Fibroblast of peridontal ligament (primary cell): ENCODE measurements at regions not wholly inside any gene's neighbourhood (a gene's known extent, or its start where the extent isn't known, plus 50 kb on each side); places are given as distances from the start of the nearest gene placed in this dataset.
"Not testable (repeated sequence)": the region's sequence is repeated elsewhere in the genome, so short reads cannot be mapped to it uniquely, and the experiment has no call there.

Experiments used
- DNase-seq: peaks from one replicate; pipeline ENCODE4 v3.0.0-alpha.2; 2010; ENCODE audit errors: extremely low read depth

GRCh38 chrY:12212394-12212793 is 488.6 kb upstream of the USP9Y start:
- no peak for DNase-seq

GRCh38 chrY:12215564-12216022 is 485.4 kb upstream of the USP9Y start:
- DNase-seq, result no peak

GRCh38 chrY:12230921-12231320 is 470.1 kb upstream of the USP9Y start:
- DNase-seq, result no peak

GRCh38 chrY:12236399-12236798 is 464.6 kb upstream of the USP9Y start:
- DNase-seq, result no peak

GRCh38 chrY:12240326-12240725 is 460.7 kb upstream of the USP9Y start:
- not testable (repeated sequence) for DNase-seq

GRCh38 chrY:12244146-12244545 is 456.9 kb upstream of the USP9Y start:
- DNase-seq, result no peak

- no peak for DNase-seq
Measured at GRCh38 chrY:12253756-12254155, 447.3 kb upstream of the USP9Y start.

- no peak for DNase-seq
Measured at GRCh38 chrY:12271162-12271561, 429.9 kb upstream of the USP9Y start.

GRCh38 chrY:12285608-12286007 is 415.4 kb upstream of the USP9Y start:
- DNase-seq, result no peak

GRCh38 chrY:12288919-12289318 is 412.1 kb upstream of the USP9Y start:
- no peak for DNase-seq

GRCh38 chrY:12289415-12289814 is 411.6 kb upstream of the USP9Y start:
- no peak for DNase-seq

GRCh38 chrY:12292542-12292941 is 408.5 kb upstream of the USP9Y start:
- DNase-seq, result no peak

GRCh38 chrY:12296460-12296859 is 404.6 kb upstream of the USP9Y start:
- no peak for DNase-seq

GRCh38 chrY:12299796-12300195 is 401.2 kb upstream of the USP9Y start:
- not testable (repeated sequence) for DNase-seq

- DNase-seq, result no peak
Measured at GRCh38 chrY:12303464-12303863, 397.6 kb upstream of the USP9Y start.

GRCh38 chrY:12305456-12305855 is 395.6 kb upstream of the USP9Y start:
- DNase-seq, result no peak

GRCh38 chrY:12309212-12309611 is 391.8 kb upstream of the USP9Y start:
- DNase-seq, result no peak

- DNase-seq, result no peak
Measured at GRCh38 chrY:12310832-12311231, 390.2 kb upstream of the USP9Y start.

- DNase-seq, result no peak
Measured at GRCh38 chrY:12327751-12328150, 373.3 kb upstream of the USP9Y start.

GRCh38 chrY:12331917-12332316 is 369.1 kb upstream of the USP9Y start:
- DNase-seq, result not testable (repeated sequence)

GRCh38 chrY:12343211-12343610 is 357.8 kb upstream of the USP9Y start:
- no peak for DNase-seq

- DNase-seq, result no peak
Measured at GRCh38 chrY:12348181-12348580, 352.9 kb upstream of the USP9Y start.

- no peak for DNase-seq
Measured at GRCh38 chrY:12357204-12357603, 343.8 kb upstream of the USP9Y start.

- no peak for DNase-seq
Measured at GRCh38 chrY:12357655-12358054, 343.4 kb upstream of the USP9Y start.

- no peak for DNase-seq
Measured at GRCh38 chrY:12358337-12358736, 342.7 kb upstream of the USP9Y start.
